ENCODE measurements at regions not wholly inside any gene's neighbourhood (a gene's known extent, or its start where the extent isn't known, plus 50 kb on each side); places are given as distances from the start of the nearest gene placed in this dataset.

GRCh38 chr1:71196685-71197084 is 115.8 kb upstream of the ZRANB2 start:
- Histone ChIP-seq H3K23ac (ENCODE audit: low read length) (no peak overlapping the region), H2BK15ac (replicated peaks; ENCODE audit: low read depth) (no peak overlapping the region), H3K18ac (ENCODE audit: low read length) (no peak overlapping the region), H4K5ac (ENCODE audit: low read length) (no peak overlapping the region), H3K27ac (ENCODE audit: low read depth, low read length) (no peak overlapping the region), H3K27me3 (ENCODE audit: insufficient read depth, low read length, poor library complexity) (no peaks in the 10 kb centered on the region), H3K4me3 (ENCODE audit: low read length) (no peak overlapping the region), H3K56ac (ENCODE audit: low read length) (no peak overlapping the region), H3K79me1 (ENCODE audit: low read length) (no peaks in the 10 kb centered on the region), H2BK5ac (ENCODE audit: low read length) (no peak overlapping the region), H2AK5ac (ENCODE audit: low read length) (no peak overlapping the region), H2BK120ac (ENCODE audit: low read depth, low read length) (no peak overlapping the region), H3K79me2 (ENCODE audit: control insufficient read depth, insufficient read depth, low read length) (no peaks in the 10 kb centered on the region), H3K4me1 (ENCODE audit: control insufficient read depth, low read depth, low read length) (no peaks in the 10 kb centered on the region), H4K8ac (ENCODE audit: low read depth, low read length) (no peak overlapping the region), H3K4me2 (ENCODE audit: low read length) (no peak overlapping the region), H3K36me3 (ENCODE audit: control insufficient read depth, insufficient read depth, low read length) (no peaks in the 10 kb centered on the region), H3K9ac (ENCODE audit: low read length) (no peak overlapping the region), H3K4ac (ENCODE audit: low read depth, low read length) (no peak overlapping the region)
- no peak for DNase-seq

- H3K4me1 ChIP-seq (ENCODE audit: control insufficient read depth, low read depth, low read length) = no peaks in the 10 kb centered on the region
- H2BK15ac ChIP-seq (replicated peaks; ENCODE audit: low read depth) = no peak overlapping the region
- H3K4me2 ChIP-seq (ENCODE audit: low read length) = no peak overlapping the region
- no peak overlapping the region for H2BK120ac ChIP-seq (ENCODE audit: low read depth, low read length)
- H2AK5ac ChIP-seq (ENCODE audit: low read length) = no peak overlapping the region
- H3K27ac ChIP-seq (ENCODE audit: low read depth, low read length) = no peak overlapping the region
- no peak for DNase-seq
- WGBS (ENCODE audit: extremely low coverage, insufficient coverage, low lambda C conversion rate) = no CpG with 5 or more reads among the region's 1 CpG
- no peak overlapping the region for H3K9ac ChIP-seq (ENCODE audit: low read length)
- no peak overlapping the region for H3K18ac ChIP-seq (ENCODE audit: low read length)
- H3K4ac ChIP-seq (ENCODE audit: low read depth, low read length) = no peak overlapping the region
- H4K8ac ChIP-seq (ENCODE audit: low read depth, low read length) = no peak overlapping the region
- no peak overlapping the region for H4K5ac ChIP-seq (ENCODE audit: low read length)
- H3K23ac ChIP-seq (ENCODE audit: low read length) = no peak overlapping the region
- no peaks in the 10 kb centered on the region for H3K36me3 ChIP-seq (ENCODE audit: control insufficient read depth, insufficient read depth, low read length)
- H3K56ac ChIP-seq (ENCODE audit: low read length) = no peak overlapping the region
- no peaks in the 10 kb centered on the region for H3K79me2 ChIP-seq (ENCODE audit: control insufficient read depth, insufficient read depth, low read length)
- no peak overlapping the region for H3K4me3 ChIP-seq (ENCODE audit: low read length)
- H2BK5ac ChIP-seq (ENCODE audit: low read length) = no peak overlapping the region
- no peaks in the 10 kb centered on the region for H3K27me3 ChIP-seq (ENCODE audit: insufficient read depth, low read length, poor library complexity)
- H3K79me1 ChIP-seq (ENCODE audit: low read length) = no peaks in the 10 kb centered on the region
Observed at GRCh38 chr1:71193153-71193552, 112.3 kb upstream of the ZRANB2 start.

GRCh38 chr1:71191520-71191919 is 110.7 kb upstream of the ZRANB2 start:
- Histone ChIP-seq H3K4me3 (ENCODE audit: low read length) (no peak overlapping the region), H2BK5ac (ENCODE audit: low read length) (no peak overlapping the region), H3K4ac (ENCODE audit: low read depth, low read length) (no peak overlapping the region), H2AK5ac (ENCODE audit: low read length) (no peak overlapping the region), H4K5ac (ENCODE audit: low read length) (no peak overlapping the region), H4K8ac (ENCODE audit: low read depth, low read length) (no peak overlapping the region), H2BK15ac (replicated peaks; ENCODE audit: low read depth) (no peak overlapping the region), H3K27ac (ENCODE audit: low read depth, low read length) (no peak overlapping the region), H3K9ac (ENCODE audit: low read length) (no peak overlapping the region), H3K4me2 (ENCODE audit: low read length) (no peak overlapping the region), H3K23ac (ENCODE audit: low read length) (no peak overlapping the region), H3K27me3 (ENCODE audit: insufficient read depth, low read length, poor library complexity) (no peaks in the 10 kb centered on the region), H2BK120ac (ENCODE audit: low read depth, low read length) (no peak overlapping the region), H3K4me1 (ENCODE audit: control insufficient read depth, low read depth, low read length) (no peaks in the 10 kb centered on the region), H3K56ac (ENCODE audit: low read length) (no peak overlapping the region), H3K36me3 (ENCODE audit: control insufficient read depth, insufficient read depth, low read length) (no peaks in the 10 kb centered on the region), H3K18ac (ENCODE audit: low read length) (no peak overlapping the region), H3K79me1 (ENCODE audit: low read length) (no peaks in the 10 kb centered on the region), H3K79me2 (ENCODE audit: control insufficient read depth, insufficient read depth, low read length) (no peaks in the 10 kb centered on the region)
- DNase-seq = no peak
- no CpG with 5 or more reads among the region's 1 CpG for WGBS (ENCODE audit: extremely low coverage, insufficient coverage, low lambda C conversion rate)

GRCh38 chr1:71190843-71191242 is 110.0 kb upstream of the ZRANB2 start:
- Histone ChIP-seq H3K79me2 (ENCODE audit: control insufficient read depth, insufficient read depth, low read length) (no peaks in the 10 kb centered on the region), H4K8ac (ENCODE audit: low read depth, low read length) (no peak overlapping the region), H3K23ac (ENCODE audit: low read length) (no peak overlapping the region), H2BK120ac (ENCODE audit: low read depth, low read length) (no peak overlapping the region), H4K5ac (ENCODE audit: low read length) (no peak overlapping the region), H3K4me1 (ENCODE audit: control insufficient read depth, low read depth, low read length) (no peaks in the 10 kb centered on the region), H3K79me1 (ENCODE audit: low read length) (no peaks in the 10 kb centered on the region), H3K4me2 (ENCODE audit: low read length) (no peak overlapping the region), H3K56ac (ENCODE audit: low read length) (no peak overlapping the region), H3K18ac (ENCODE audit: low read length) (no peak overlapping the region), H2BK15ac (replicated peaks; ENCODE audit: low read depth) (no peak overlapping the region), H3K4me3 (ENCODE audit: low read length) (no peak overlapping the region), H2BK5ac (ENCODE audit: low read length) (no peak overlapping the region), H3K36me3 (ENCODE audit: control insufficient read depth, insufficient read depth, low read length) (no peaks in the 10 kb centered on the region), H3K4ac (ENCODE audit: low read depth, low read length) (no peak overlapping the region), H3K27ac (ENCODE audit: low read depth, low read length) (no peak overlapping the region), H2AK5ac (ENCODE audit: low read length) (no peak overlapping the region), H3K9ac (ENCODE audit: low read length) (no peak overlapping the region), H3K27me3 (ENCODE audit: insufficient read depth, low read length, poor library complexity) (no peaks in the 10 kb centered on the region)
- no peak for DNase-seq
- WGBS (ENCODE audit: extremely low coverage, insufficient coverage, low lambda C conversion rate) = no CpG with 5 or more reads among the region's 5 CpGs

GRCh38 chr1:71184410-71184809 is 103.6 kb upstream of the ZRANB2 start:
- H2BK120ac ChIP-seq (ENCODE audit: low read depth, low read length) = no peak overlapping the region
- no peak overlapping the region for H2BK15ac ChIP-seq (replicated peaks; ENCODE audit: low read depth)
- H3K4ac ChIP-seq (ENCODE audit: low read depth, low read length) = no peak overlapping the region
- H3K79me2 ChIP-seq (ENCODE audit: control insufficient read depth, insufficient read depth, low read length) = no peaks in the 10 kb centered on the region
- H4K8ac ChIP-seq (ENCODE audit: low read depth, low read length) = no peak overlapping the region
- H4K5ac ChIP-seq (ENCODE audit: low read length) = no peak overlapping the region
- no peaks in the 10 kb centered on the region for H3K79me1 ChIP-seq (ENCODE audit: low read length)
- no peak overlapping the region for H3K27ac ChIP-seq (ENCODE audit: low read depth, low read length)
- no peak overlapping the region for H2BK5ac ChIP-seq (ENCODE audit: low read length)
- no peaks in the 10 kb centered on the region for H3K4me1 ChIP-seq (ENCODE audit: control insufficient read depth, low read depth, low read length)
- no peaks in the 10 kb centered on the region for H3K27me3 ChIP-seq (ENCODE audit: insufficient read depth, low read length, poor library complexity)
- H3K9ac ChIP-seq (ENCODE audit: low read length) = no peak overlapping the region
- no peak overlapping the region for H3K4me3 ChIP-seq (ENCODE audit: low read length)
- H3K23ac ChIP-seq (ENCODE audit: low read length) = no peak overlapping the region
- no peaks in the 10 kb centered on the region for H3K36me3 ChIP-seq (ENCODE audit: control insufficient read depth, insufficient read depth, low read length)
- no peak overlapping the region for H2AK5ac ChIP-seq (ENCODE audit: low read length)
- DNase-seq = no peak
- no peak overlapping the region for H3K18ac ChIP-seq (ENCODE audit: low read length)
- WGBS (ENCODE audit: extremely low coverage, insufficient coverage, low lambda C conversion rate) = no CpG with 5 or more reads among the region's 6 CpGs
- no peak overlapping the region for H3K4me2 ChIP-seq (ENCODE audit: low read length)
- no peak overlapping the region for H3K56ac ChIP-seq (ENCODE audit: low read length)

- Histone ChIP-seq H3K79me2 (ENCODE audit: control insufficient read depth, insufficient read depth, low read length) (no peaks in the 10 kb centered on the region), H3K4me3 (ENCODE audit: low read length) (no peak overlapping the region), H2BK120ac (ENCODE audit: low read depth, low read length) (no peak overlapping the region), H2AK5ac (ENCODE audit: low read length) (no peak overlapping the region), H2BK5ac (ENCODE audit: low read length) (no peak overlapping the region), H3K18ac (ENCODE audit: low read length) (no peak overlapping the region), H3K79me1 (ENCODE audit: low read length) (no peaks in the 10 kb centered on the region), H4K5ac (ENCODE audit: low read length) (no peak overlapping the region), H2BK15ac (replicated peaks; ENCODE audit: low read depth) (no peak overlapping the region), H3K27me3 (ENCODE audit: insufficient read depth, low read length, poor library complexity) (no peaks in the 10 kb centered on the region), H3K23ac (ENCODE audit: low read length) (no peak overlapping the region), H3K56ac (ENCODE audit: low read length) (no peak overlapping the region), H4K8ac (ENCODE audit: low read depth, low read length) (no peak overlapping the region), H3K27ac (ENCODE audit: low read depth, low read length) (no peak overlapping the region), H3K4ac (ENCODE audit: low read depth, low read length) (no peak overlapping the region), H3K4me2 (ENCODE audit: low read length) (no peak overlapping the region), H3K9ac (ENCODE audit: low read length) (no peak overlapping the region), H3K36me3 (ENCODE audit: control insufficient read depth, insufficient read depth, low read length) (no peaks in the 10 kb centered on the region), H3K4me1 (ENCODE audit: control insufficient read depth, low read depth, low read length) (no peaks in the 10 kb centered on the region)
- no peak for DNase-seq
Observed at GRCh38 chr1:71179997-71180396, 99.2 kb upstream of the ZRANB2 start.

Measured in mesendoderm (in vitro differentiated cells).